GM18873 (cell line): ENCODE measurements at regions not wholly inside any gene's neighbourhood (a gene's known extent, or its start where the extent isn't known, plus 50 kb on each side); places are given as distances from the start of the nearest gene placed in this dataset.

ENCODE experiments used
- ATAC-seq: cut with Tn5 transposase; IDR thresholded peaks from one replicate; pipeline ENCODE4 v1.9.1; 2021; ENCODE audit warnings: mild to moderate bottlenecking, moderate library complexity, moderate number of reproducible peaks; ENCODE audit not compliant: unreplicated experiment, low FRiP score

DNA sequence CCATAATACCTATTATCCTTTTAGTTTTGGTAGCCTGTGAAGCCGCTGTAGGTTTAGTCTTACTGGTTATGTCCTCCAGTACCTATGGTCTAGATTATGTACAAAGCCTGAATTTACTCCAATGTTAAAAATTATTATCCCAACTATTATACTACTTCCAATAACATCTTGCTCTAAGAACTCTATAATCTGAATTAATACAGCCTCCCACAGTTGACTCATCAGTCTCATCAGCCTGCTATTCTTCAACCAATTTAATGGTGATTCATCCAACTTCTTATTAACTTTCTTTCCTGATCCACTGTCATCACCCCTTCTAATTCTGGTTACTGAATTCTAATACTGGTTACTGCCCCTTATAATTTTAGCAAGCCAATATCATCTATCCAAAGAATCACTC lies 370.3 kb upstream of the OPRM1 start:
- ATAC-seq: no peak

DNA sequence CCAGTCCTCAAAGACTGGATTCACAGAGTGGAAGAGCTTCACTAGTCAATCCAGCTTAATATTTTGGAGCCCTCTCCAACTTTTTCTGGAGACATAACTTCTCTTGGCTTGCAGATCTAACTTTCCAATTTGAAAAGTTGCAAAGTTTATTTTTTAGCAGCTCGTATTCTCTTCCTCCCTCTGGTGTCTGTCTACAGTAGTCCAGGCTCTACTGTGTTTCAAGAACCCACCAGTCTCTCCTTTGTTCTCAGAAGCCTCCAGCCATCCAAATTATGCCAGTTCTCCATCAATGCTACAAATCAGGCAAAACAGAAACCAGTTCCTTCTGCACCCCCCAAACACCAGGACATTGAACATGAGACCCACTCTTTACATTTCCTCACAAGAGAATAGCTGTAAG lies 376.1 kb upstream of the OPRM1 start:
- ATAC-seq: no peak

DNA sequence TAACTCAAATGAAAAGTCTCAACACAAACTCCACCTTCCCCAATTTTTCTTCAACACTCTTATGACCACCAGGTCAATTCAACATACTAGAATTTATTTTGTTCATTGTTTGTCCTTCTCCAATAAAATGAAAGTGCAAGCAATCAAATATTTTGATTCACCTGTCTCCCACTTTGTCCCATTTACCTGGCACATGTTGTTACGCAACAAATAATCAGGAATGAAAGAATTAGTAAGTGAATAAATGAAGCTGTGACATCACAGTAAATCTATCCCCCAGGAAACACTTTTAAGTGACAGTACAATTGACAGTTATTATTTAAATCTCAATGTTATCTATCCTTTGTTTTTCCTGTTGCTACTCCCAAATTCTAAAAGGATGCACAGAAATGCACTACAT lies 393.7 kb upstream of the OPRM1 start:
- ATAC-seq: no peak

DNA sequence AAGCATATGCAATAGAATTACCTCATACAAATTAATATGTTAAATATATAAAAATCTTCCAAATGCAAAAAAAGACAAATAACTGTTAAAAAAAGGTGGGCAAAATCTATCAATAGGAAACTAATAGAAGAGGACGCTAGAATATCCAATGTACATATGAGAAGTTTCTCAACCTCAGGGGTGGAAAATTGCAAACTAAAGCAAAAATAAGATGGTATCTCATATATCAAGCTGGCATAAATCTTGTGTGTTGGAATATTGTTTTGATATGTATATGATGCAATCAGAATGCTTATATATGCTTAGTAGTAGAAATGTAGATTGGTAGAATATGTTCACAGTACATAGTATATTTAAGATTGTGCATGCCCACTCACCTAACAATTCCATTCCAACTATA lies 395.0 kb upstream of the OPRM1 start:
- ATAC-seq: no peak

DNA sequence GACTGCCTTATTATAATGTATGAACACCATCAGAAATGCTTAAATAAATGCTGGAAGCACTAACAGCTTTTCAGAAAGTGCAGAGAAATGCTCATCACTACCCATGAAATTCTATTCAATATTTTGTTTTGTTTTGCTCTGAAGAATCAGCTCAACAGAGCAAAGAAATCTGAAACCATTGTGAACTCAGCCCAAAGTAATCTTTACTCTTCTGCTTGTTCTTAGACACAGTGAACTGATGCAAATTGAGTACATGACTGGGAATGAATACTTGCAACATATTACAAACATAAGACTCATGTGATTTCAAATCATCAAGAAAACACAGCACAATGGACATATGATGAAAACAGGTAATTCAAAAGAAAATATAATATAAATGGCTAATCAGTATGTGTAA lies 404.6 kb upstream of the OPRM1 start:
- no peak for ATAC-seq

DNA sequence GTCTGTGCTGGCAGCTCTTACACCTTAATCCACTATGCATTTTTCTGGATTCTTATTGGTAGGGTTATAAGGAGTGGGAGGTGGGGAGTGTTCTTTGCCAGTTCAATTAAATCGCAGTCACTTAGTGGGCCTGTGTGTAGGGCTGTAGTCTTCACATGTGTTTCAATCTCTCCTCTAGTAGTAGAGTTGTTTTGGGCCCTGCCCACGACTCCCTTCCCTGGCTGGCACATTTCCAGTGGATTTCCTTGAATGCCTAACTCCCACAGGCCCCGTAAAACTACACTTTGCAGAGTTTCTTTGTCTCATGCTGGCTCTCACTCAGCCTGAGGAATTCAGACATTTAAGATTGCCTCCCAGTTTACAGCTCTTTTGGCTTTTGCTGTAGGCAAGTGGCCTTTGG lies 414.0 kb upstream of the OPRM1 start:
- ATAC-seq: no peak

DNA sequence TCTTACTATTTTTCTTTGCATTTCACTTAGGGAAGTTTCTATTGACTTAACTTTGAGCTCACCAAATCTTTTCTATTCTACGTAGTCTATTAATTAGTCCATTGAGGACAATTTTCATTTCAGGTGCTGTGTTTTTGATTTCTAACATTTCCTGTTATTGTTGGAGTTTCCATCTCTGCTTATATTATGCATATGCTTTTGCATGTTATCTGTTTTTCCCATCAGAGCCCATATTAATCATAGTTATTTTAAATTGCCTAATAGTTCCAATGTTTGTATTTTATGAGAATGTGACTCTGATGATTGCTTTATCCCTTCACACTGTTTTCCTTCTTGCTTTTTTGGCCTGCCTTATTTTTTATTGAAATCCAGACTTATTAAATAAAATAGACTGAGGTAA lies 414.5 kb upstream of the OPRM1 start:
- ATAC-seq: no peak

DNA sequence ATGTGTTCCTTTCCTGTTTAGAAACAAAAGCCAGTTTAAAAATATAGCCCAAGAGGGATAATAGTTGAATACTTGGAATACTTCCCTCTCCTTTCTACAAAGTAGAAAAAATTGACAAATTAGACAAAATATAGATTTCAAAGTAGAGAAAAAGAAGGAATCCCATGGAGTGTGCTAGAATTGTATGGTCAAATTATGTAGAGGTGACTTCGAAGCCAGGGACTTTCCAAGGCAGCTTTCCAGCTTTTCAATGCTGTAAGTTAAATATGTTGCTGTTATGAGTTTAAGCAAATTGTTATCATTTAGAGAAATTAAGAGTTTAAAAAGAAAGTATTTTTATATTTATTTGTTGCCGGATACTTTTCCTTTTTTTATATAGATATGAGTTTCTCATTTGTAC lies 415.5 kb upstream of the OPRM1 start:
- no peak for ATAC-seq

DNA sequence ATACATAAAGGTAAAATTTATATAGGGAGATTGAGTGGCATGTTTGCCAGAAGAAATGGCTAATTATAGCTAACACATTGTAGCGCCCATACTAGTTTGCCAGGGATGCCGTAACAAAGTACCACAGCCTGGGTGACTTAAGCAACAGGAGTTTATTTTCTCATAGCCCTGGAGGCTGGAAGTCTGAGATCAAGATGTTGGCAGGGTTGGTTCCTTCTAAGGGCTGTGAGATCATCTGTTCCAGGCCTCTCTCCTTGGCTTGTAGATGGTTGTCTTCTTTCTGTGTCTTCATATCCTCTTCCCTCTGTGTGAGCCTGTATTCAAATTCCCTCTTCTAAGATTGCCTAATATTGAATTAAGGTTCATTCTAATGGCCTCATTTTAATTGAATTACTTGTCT lies 417.5 kb upstream of the OPRM1 start:
- ATAC-seq: no peak

DNA sequence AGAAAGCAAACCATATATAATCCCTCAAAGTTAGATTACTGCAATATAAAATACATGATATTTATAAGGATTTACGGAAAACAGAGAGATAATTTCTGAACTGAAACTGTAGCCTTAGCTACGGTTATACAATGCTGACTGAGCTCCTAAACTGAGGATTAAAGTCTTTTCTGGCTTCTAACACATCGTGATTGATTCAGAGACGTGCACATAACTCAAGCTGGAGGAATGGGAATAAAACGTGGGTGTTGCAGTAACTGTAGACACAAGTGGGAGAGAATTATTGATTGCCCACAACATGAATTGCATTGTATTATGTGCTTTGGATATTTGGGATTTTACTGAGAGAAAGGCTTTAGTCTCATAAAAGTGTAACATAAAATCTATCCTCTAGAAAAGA lies 418.0 kb upstream of the OPRM1 start:
- no peak for ATAC-seq

DNA sequence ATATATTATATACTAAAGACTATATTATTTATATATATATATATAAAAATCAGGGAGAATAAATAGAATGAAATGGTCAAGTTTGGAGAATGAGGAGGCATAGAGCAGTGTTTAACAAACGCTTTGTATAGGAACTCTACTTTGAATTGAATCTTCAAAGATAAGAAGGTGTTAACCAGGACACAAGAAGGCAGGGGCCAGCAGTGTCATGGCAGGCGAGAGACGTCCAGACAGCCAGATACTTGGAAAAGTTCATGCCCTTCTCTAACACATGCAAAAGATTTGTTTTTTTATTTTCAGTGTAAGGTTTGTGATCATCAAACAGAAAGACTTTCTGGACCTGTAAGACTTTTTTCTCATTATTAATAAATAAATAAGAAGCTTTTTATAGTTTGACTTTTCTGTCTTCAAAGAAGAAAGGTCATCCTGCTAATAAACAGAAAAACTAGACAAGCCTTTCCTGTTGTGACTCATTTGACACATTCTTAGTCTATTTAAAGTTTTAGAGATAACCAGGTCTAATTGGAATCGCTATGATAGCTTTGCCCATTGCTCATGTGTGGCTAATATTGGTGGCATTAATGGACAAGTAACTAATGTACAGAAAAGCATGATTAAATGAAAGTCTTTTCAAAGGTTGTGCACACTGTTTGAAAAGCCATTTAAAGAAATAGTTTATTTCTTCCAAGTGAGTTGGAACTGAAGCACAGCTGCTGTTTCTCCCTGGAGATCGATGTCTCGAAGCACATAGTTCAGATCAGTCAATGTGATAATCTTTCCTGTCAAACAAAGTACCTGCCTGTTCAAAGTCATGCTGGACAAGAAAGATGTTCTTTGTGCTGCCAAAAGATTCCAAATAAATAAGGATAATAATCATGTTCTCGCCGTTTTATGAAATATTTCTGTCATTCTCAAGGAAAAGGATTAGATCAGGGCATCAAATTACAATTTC lies 420.4 kb upstream of the OPRM1 start:
- no peak for ATAC-seq

DNA sequence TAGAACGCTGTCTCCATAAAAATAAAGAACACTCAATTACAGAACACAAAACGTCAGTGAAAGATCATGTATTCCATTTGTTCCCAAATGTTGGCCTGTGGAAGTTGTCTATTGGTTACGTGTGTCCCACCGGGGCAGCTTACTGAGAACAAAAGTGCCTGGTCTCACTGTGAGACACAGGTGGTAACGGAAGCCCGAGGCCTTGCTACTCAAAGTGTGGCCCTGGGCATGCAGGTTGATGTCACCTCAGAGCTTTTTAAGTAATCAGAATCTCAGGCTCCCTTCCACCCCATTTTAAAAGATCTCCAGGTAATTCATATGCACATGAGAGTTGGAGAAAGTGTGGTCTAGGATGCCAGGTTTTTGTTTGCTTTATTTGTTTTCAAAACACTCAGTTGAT lies 422.5 kb upstream of the OPRM1 start:
- no peak for ATAC-seq

DNA sequence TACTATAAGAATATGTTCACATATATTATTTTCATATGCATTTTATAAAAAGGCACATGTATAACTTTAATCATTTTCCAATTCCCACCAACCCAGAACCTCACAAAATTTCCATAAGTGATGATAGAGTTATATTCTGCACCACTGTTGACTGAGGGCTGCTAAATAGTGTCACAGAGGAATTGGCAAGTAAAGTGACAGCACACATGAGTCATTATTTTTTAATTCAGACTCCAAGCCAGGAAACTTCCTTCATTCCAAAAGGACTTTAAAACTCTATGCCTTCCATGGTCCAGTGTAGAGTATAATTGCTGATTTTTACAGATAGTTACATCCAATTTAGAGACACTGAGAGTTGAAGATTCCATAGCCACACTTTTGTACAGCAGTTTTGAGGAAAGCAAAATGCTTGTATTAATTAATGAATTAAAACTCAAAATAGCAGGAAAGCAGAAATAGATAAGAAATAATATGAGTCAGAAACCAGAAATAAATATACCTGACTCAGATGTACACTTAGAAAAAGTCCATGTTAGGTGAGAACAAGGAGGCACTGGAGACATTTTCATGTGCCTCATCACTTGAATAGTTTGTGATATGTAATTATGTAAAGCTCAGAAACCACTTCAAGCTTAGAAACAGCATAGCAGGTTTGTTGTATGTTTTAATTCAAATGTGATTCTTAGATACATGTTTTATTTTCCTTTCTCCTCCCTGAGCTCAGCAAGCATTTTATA lies 425.2 kb upstream of the OPRM1 start:
- no peak for ATAC-seq

DNA sequence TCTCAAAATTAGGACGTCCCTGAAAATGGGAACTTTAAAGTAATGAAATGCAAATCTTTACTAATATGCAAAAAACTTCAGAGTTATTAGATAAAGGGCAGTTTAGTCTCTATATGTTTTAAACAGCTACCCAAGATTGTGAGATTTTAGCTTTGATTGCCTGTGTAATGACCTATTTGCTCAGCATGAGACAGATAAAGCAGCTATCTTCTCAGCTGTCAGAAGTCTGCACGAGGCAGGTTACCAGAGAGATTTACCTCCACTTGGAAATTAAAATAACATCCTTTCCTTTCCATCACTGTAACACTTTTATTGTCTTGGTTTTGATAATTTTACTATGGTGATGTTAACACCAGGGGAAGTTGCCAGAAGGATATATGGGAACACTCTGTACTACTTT lies 436.6 kb upstream of the OPRM1 start:
- ATAC-seq: no peak

DNA sequence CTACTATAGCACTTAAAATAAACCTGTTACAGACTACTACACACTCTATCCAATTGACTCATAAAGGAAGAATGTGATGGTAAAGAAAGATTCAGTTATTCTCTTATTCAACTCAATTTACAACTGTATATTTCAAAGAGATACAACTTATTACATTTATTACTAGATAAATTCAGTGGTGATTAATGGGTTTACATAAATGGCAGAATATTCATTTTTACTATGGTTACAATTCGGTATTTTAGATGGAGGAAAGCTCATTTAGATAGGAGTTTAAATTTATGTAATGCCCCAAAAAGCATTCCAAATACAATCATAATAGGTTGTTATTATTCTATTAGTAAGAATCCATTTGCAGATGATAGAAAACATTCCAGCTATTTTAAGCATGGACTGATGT lies 439.1 kb upstream of the OPRM1 start:
- no peak for ATAC-seq

DNA sequence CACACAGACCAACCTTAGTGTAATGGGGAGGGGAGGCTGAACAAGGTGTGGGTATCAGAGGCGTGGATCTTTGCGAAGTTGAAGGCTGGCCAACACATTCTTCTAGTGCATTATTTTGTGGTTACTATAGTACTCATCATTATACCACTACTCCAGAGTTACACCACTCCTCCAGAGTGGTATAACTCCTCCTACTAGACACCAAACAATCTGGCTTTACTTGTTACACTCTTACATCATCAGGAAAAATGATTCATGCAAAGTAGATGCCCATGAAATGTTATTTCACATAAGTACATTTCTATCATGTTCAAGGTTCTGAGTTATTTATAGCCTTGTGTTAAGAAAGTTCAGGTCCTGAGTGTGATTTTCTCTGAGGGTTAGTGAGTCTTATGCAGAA lies 443.1 kb upstream of the OPRM1 start:
- ATAC-seq: no peak

DNA sequence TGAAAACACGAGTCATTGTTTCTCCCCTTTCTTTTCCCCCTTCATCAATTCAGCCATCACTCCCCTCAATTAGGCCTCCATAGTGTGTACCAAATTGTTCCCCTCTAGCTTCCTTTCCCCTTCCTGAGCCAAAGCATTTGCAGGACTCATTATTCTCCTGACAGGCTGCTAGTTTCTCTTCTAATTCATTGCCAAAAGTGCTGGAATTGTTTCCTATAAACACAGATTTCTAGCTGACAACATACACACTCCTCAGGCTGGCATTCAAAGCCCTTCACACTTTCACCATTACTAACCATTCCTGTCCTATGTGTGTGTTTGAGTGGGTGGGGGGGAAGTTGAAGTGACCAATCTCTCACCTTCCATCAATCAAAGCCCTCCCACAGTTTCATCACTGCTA lies 444.2 kb upstream of the OPRM1 start:
- no peak for ATAC-seq

DNA sequence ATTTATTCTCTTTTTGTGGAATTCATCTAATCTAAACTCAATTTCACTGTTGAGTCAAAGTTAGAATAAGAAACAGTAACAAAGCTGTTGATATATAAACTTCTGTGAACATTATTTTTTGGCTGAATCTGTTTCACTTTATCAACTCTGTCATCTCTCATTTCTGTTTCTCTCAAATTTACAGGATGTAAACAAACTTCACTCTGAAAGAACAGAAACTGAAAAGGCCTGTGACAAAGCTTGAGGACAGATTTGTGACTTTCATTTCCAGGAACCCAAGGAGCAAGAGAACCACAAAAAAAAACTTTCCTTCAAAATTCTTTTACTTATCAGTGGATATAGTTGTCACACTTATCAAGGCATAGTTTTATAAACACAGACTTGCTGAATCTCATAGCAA lies 447.9 kb upstream of the OPRM1 start:
- no peak for ATAC-seq

DNA sequence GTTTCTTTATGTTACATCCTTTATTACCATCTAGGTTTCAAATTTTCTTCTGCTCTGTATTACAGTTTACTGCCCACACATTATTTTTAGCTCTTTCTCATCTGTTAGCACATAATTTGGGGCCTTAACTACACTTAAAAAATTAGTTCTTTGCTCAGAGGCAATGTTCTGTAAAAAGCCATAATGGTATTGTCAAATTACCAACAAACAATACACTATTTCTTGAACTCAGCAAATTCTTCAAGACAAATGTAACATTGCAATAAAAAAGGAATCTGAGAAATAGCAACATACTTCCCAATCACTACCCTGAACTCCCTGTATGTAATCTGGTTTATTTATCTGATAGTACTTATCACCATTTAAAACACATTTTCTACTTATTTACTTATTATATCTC lies 448.6 kb upstream of the OPRM1 start:
- no peak for ATAC-seq

DNA sequence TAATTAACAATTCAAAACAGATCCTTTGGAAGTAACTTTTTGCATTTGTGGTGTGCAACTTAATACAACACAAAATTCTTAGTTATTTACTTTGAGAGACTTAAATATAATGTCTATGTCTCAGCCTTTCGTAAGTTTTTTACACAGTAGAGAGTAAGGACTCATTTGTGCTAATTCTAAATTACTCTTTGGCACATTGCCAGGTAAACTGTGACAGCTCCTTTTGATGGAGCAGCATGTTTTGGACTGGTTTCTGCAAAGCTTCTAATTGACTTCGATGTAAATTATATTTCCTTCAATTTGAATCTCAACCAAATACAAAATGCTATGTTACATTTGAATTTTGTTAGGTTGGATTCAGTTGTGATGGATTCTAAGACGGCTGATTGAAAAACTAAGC lies 450.7 kb upstream of the OPRM1 start:
- ATAC-seq: no peak

DNA sequence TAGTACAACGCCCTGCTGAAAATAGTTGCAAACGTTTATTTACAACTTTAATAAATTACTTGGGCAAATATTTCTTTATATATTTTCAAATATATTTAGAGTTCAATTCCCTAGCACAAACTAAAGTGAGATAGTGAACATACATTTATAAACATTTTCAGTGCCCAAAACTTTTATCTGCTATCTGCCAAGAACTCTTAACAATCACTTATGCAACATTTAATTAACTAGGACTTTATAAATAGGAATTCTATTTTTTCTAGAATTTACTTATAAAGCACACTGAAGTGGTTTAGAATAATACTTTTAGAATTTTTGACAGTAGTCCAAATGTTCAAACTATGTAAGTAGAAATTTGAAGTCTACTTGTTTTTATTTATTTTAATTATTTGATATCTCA lies 452.6 kb upstream of the RGS17 start:
- ATAC-seq: no peak

DNA sequence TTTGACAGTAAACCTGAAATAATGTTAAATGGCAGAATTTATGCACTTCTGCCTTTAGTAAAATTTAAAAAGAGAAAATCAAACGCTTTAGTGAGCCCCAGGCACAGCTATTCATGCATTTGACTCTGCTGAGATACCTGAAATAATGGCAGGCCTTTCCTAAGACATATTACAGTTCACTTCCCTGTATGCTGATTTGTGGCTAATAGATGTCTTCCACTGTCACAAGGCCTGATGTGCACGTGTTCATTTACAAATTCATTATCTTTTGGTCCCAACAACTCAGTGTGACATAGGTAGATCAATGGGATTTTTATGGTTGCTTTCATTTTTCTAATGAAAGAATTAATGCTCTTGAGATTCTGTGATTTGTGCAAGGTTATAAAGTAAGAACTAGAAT lies 449.7 kb upstream of the RGS17 start:
- ATAC-seq: no peak
